ENCODE measurements at regions not wholly inside any gene's neighbourhood (a gene's known extent, or its start where the extent isn't known, plus 50 kb on each side); places are given as distances from the start of the nearest gene placed in this dataset.

DNA sequence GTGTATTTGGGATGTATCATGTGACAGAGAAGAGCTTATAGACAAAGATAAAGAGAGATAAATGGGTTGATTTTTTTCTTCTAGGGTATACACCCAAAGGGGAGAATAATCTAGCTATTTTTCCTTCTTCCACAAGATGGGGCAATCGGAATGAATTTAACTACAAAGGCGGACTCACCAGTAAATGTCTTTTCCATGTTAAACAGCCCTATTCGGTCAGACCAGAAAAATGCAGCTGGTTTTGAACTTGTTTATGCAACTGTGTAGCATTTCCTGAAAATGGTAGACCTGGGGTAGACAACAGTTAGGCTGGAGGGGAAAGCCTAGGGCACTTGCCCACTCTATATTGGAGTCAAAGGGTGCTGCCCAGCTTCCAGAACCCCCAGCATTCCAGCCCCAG is 477.1 kb downstream of the TOX3 start:
- H4K8ac ChIP-seq (ENCODE audit: low read depth in 2 of 2, low read length in 2 of 2): no peak overlapping the region
- no peaks in the 10 kb centered on the region for H3K36me3 ChIP-seq (ENCODE audit: control insufficient read depth, insufficient read depth, low read length)
- H3K9ac ChIP-seq (ENCODE audit: low read depth, low read length): no peak overlapping the region
- H3K56ac ChIP-seq (ENCODE audit: extremely low read depth, insufficient read depth, low read length): no peak overlapping the region
- H3K18ac ChIP-seq (ENCODE audit: low read depth, low read length): no peak overlapping the region
- no peak overlapping the region for H3K23ac ChIP-seq (ENCODE audit: low read depth, low read length)
- H3K14ac ChIP-seq (replicated peaks; ENCODE audit: low read depth, low read length): no peak overlapping the region
- no peaks in the 10 kb centered on the region for H3K9me1 ChIP-seq (ENCODE audit: insufficient read depth, low read length)
- in situ Hi-C loops (cut with MboI; ENCODE audit: low sequenced_read_pairs) (no loop called here), dilution Hi-C loops (cut with HindIII; ENCODE audit: low sequenced_read_pairs, unreplicated experiment) (no loop called here), intact Hi-C loops (cut with micrococcal nuclease) (loop anchor here (1.0 to 5.0 kb wide), 2 partner anchors 842 to 952 kb away; no protein-coding TSS in a partner anchor)
- no peak overlapping the region for H3K4me3 ChIP-seq (ENCODE audit: insufficient read depth, low read depth, low read length)
- H3K4me2 ChIP-seq (ENCODE audit: low read depth, low read length): no peak overlapping the region
- no peaks in the 10 kb centered on the region for H3K79me1 ChIP-seq (ENCODE audit: low read depth in 1 of 2, low read length in 2 of 2)
- ATAC-seq (ENCODE audit: low read depth) (peak; percentile 71; the same call in 1 of the 2 replicates), DNase-seq (peak; percentile 11)
- H3K4ac ChIP-seq (ENCODE audit: low read depth, low read length): no peak overlapping the region
- no peaks in the 10 kb centered on the region for H4K20me1 ChIP-seq (ENCODE audit: insufficient read depth, low read length)
- no peak overlapping the region for H2BK20ac ChIP-seq (ENCODE audit: low read depth, low read length)
- no CpG with 5 or more reads among the region's 3 CpGs for WGBS, 2 experiments (ENCODE audit: extremely low coverage in 2 of 2, insufficient read length in 1 of 2)
- no peak overlapping the region for H2BK5ac ChIP-seq (ENCODE audit: low read depth, low read length, poor library complexity, severe bottlenecking)
- no peaks in the 10 kb centered on the region for H3K9me3 ChIP-seq (ENCODE audit: control insufficient read depth, insufficient read depth, low read length)
- H2AFZ ChIP-seq (replicated peaks; ENCODE audit: low read length, poor library complexity): peak overlapping the region; percentile 48
- H3K27ac ChIP-seq (ENCODE audit: insufficient read depth, low read length): no peak overlapping the region
- no peak overlapping the region for H2BK120ac ChIP-seq (ENCODE audit: low read depth, low read length)
- no peaks in the 10 kb centered on the region for H3K4me1 ChIP-seq (ENCODE audit: control insufficient read depth, insufficient read depth, low read length)
- ChIA-PET POLR2A (ENCODE audit: unreplicated experiment) (no interaction called here), CTCF (interaction anchor here (1.5 kb wide), 1 partner anchor 952 kb away, joined by 4 read pairs; no protein-coding TSS in a partner anchor)
- no peak overlapping the region for H4K91ac ChIP-seq (ENCODE audit: insufficient read depth, low read depth, low read length)
- no peak overlapping the region for H2AK9ac ChIP-seq (replicated peaks; ENCODE audit: low read depth, low read length, poor library complexity)
- no peaks in the 10 kb centered on the region for H3K27me3 ChIP-seq (ENCODE audit: control insufficient read depth, insufficient read depth, low read length)
- H2BK15ac ChIP-seq (ENCODE audit: low read depth, low read length): no peak overlapping the region
- TF ChIP-seq CHD1 (IDR thresholded peaks at IDR 0.05; ENCODE audit: low read depth, low read length) (no peak), MAFK (IDR thresholded peaks at IDR 0.05; ENCODE audit: low read depth, low read length) (no peak), BHLHE40 (IDR thresholded peaks at IDR 0.05; ENCODE audit: low read depth, low read length) (no peak), RCOR1 (IDR thresholded peaks at IDR 0.05; ENCODE audit: insufficient replicate concordance, low read length) (no peak), MAZ (IDR thresholded peaks at IDR 0.05; ENCODE audit: borderline replicate concordance, low read depth, low read length) (no peak), CEBPB (IDR thresholded peaks at IDR 0.05; ENCODE audit: low read depth, low read length) (no peak)
- TF ChIP-seq, protein P1, sequence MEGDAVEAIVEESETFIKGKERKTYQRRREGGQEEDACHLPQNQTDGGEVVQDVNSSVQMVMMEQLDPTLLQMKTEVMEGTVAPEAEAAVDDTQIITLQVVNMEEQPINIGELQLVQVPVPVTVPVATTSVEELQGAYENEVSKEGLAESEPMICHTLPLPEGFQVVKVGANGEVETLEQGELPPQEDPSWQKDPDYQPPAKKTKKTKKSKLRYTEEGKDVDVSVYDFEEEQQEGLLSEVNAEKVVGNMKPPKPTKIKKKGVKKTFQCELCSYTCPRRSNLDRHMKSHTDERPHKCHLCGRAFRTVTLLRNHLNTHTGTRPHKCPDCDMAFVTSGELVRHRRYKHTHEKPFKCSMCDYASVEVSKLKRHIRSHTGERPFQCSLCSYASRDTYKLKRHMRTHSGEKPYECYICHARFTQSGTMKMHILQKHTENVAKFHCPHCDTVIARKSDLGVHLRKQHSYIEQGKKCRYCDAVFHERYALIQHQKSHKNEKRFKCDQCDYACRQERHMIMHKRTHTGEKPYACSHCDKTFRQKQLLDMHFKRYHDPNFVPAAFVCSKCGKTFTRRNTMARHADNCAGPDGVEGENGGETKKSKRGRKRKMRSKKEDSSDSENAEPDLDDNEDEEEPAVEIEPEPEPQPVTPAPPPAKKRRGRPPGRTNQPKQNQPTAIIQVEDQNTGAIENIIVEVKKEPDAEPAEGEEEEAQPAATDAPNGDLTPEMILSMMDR (conservative IDR thresholded peaks at IDR 0.05; ENCODE audit: low read depth, low read length): peak; percentile 29; the same call in 1 of the 2 replicates
- TF ChIP-seq, protein P2, sequence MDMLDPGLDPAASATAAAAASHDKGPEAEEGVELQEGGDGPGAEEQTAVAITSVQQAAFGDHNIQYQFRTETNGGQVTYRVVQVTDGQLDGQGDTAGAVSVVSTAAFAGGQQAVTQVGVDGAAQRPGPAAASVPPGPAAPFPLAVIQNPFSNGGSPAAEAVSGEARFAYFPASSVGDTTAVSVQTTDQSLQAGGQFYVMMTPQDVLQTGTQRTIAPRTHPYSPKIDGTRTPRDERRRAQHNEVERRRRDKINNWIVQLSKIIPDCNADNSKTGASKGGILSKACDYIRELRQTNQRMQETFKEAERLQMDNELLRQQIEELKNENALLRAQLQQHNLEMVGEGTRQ (IDR thresholded peaks at IDR 0.05; ENCODE audit: low read depth, low read length): no peak
- no peak overlapping the region for H4K5ac ChIP-seq (ENCODE audit: low read depth, low read length)
- BruUV-seq (replicated peaks): no TSS peak
- no peak overlapping the region for H2AK5ac ChIP-seq (ENCODE audit: low read depth, low read length)

Measured in IMR-90 (cell line).